Endothelial cell of umbilical vein (primary cell): ENCODE measurements at regions not wholly inside any gene's neighbourhood (a gene's known extent, or its start where the extent isn't known, plus 50 kb on each side); places are given as distances from the start of the nearest gene placed in this dataset.
"Not testable (repeated sequence)": the region's sequence is repeated elsewhere in the genome, so short reads cannot be mapped to it uniquely, and the experiment has no call there.

Experiments used
- CTCF ChIP-seq, 2 donors: IDR thresholded peaks; 1 replicate in 1 of 2; 2 replicates in 1 of 2; pipeline ENCODE4 v1.5.1; 2011; ENCODE audit warnings: low read length in 2 of 2, mild to moderate bottlenecking in 2 of 2, moderate library complexity in 2 of 2, control low read depth in 1 of 2, inconsistent platforms in 1 of 2, low read depth in 1 of 2; ENCODE audit not compliant: insufficient read depth in 1 of 2; ENCODE audit errors: extremely low read depth in 1 of 2
- EZH2 ChIP-seq: IDR thresholded peaks from 2 replicates; pipeline ENCODE4 v1.6.1; 2012; ENCODE audit warnings: borderline replicate concordance, low read depth, mild to moderate bottlenecking, moderate library complexity, low read length, inconsistent platforms; ENCODE audit not compliant: severe bottlenecking
- FOS ChIP-seq: IDR thresholded peaks from 2 replicates; pipeline ENCODE4 v1.6.1; 2011; ENCODE audit warnings: mild to moderate bottlenecking, low read length, moderate library complexity, borderline replicate concordance; ENCODE audit not compliant: insufficient read depth
- GATA2 ChIP-seq: IDR thresholded peaks from 2 replicates; pipeline ENCODE4 v1.7.0; 2011; ENCODE audit warnings: low read depth, mild to moderate bottlenecking, moderate library complexity, mixed read lengths, low read length; ENCODE audit not compliant: insufficient read length, insufficient read depth
- MYC ChIP-seq: IDR thresholded peaks from one replicate; pipeline ENCODE4 v1.6.1; 2011; ENCODE audit warnings: mild to moderate bottlenecking, low read depth, low read length
- POLR2A ChIP-seq: IDR thresholded peaks from 2 replicates; pipeline ENCODE4 v1.6.1; 2012; ENCODE audit warnings: low read depth, mild to moderate bottlenecking, control low read depth, low read length
- POLR2AphosphoS5 ChIP-seq: IDR thresholded peaks from 2 replicates; pipeline ENCODE4 v1.6.1; 2012; ENCODE audit warnings: low read depth, mild to moderate bottlenecking, control low read depth, low read length, moderate library complexity; ENCODE audit not compliant: insufficient read depth
- TF ChIP-seq, protein P1 (sequence below): IDR thresholded peaks from 2 replicates; pipeline ENCODE4 v1.6.1; 2011; ENCODE audit not compliant: insufficient read depth, insufficient read length

GRCh38 chr18:44580782-44581181, 99.9 kb upstream of the SETBP1 start:
- TF ChIP-seq CTCF (IDR thresholded peaks at IDR 0.05; ENCODE audit: extremely low read depth in 1 of 2, insufficient read depth in 1 of 2, low read depth in 1 of 2, low read length in 2 of 2); MYC; POLR2A; EZH2; POLR2AphosphoS5; FOS; GATA2: not testable (repeated sequence)
- TF ChIP-seq, protein P1, sequence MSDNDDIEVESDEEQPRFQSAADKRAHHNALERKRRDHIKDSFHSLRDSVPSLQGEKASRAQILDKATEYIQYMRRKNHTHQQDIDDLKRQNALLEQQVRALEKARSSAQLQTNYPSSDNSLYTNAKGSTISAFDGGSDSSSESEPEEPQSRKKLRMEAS = not testable (repeated sequence)
